Fibroblast of the conjunctiva (primary cell): ENCODE measurements at regions not wholly inside any gene's neighbourhood (a gene's known extent, or its start where the extent isn't known, plus 50 kb on each side); places are given as distances from the start of the nearest gene placed in this dataset.

Experiments
- DNase-seq: peaks from one replicate; pipeline ENCODE4 v3.0.0-alpha.2; 2010; ENCODE audit warnings: low read depth

GRCh38 chr3:86175593-86176444 is 815.1 kb downstream of the VGLL3 start:
- no peak for DNase-seq

- DNase-seq, result no peak
Measured at GRCh38 chr3:86175051-86175536, 815.9 kb downstream of the VGLL3 start.

- DNase-seq, result no peak
Measured at GRCh38 chr3:86173401-86173800, 817.5 kb downstream of the VGLL3 start.

GRCh38 chr3:86168512-86168911 is 822.4 kb downstream of the VGLL3 start:
- no peak for DNase-seq

GRCh38 chr3:86162521-86162920 is 828.4 kb downstream of the VGLL3 start:
- DNase-seq, result no peak

- DNase-seq, result no peak
Measured at GRCh38 chr3:86161493-86161892, 829.5 kb downstream of the VGLL3 start.

- DNase-seq, result no peak
Measured at GRCh38 chr3:86152620-86153019, 838.3 kb downstream of the VGLL3 start.

- DNase-seq, result no peak
Measured at GRCh38 chr3:86149054-86149453, 841.9 kb downstream of the VGLL3 start.

GRCh38 chr3:86147119-86147518 is 843.8 kb downstream of the VGLL3 start:
- no peak for DNase-seq

- DNase-seq, result no peak
Measured at GRCh38 chr3:86126552-86126951, 864.4 kb downstream of the VGLL3 start.
